Pancreas (tissue), 10 donors: ENCODE measurements at regions not wholly inside any gene's neighbourhood (a gene's known extent, or its start where the extent isn't known, plus 50 kb on each side); places are given as distances from the start of the nearest gene placed in this dataset.

Source experiments
- ATAC-seq, 4 donors: fragments of 200-7000 bp; cut with Tn5 transposase; one replicate each; pipeline versions ENCODE4 v1.8.0 to v1.9.1; 2020; ENCODE audit warnings: mild to moderate bottlenecking in 4 of 4, moderate library complexity in 4 of 4
- DNase-seq, 6 donors: peaks; one replicate each; pipeline ENCODE4 v3.0.0-alpha.2; 2020
- FAIRE-seq: peaks from 2 replicates; lab custom pipeline; 2012; peaks lifted over from hg19 to GRCh38; lab: Jason Lieb, UNC
- H3K27ac ChIP-seq, 4 donors: fragments of 200-600 bp; sonication (generic); 1 replicate in 3 of 4; 2 replicates in 1 of 4; pipeline versions ENCODE4 v1.5.0 to v1.8.0; 2020
- H3K27me3 ChIP-seq, 4 donors: fragments of 200-600 bp; one replicate each; pipeline ENCODE4 v1.8.0; 2021
- H3K36me3 ChIP-seq, 3 donors: fragments of 200-600 bp; sonication (generic) in 1 of 3; one replicate each; pipeline versions ENCODE4 v1.5.0 to v1.8.0; 2020 to 2021
- H3K4me1 ChIP-seq, 3 donors: fragments of 200-600 bp; one replicate each; pipeline ENCODE4 v1.8.0; 2021
- H3K4me3 ChIP-seq, 4 donors: fragments of 200-600 bp; sonication (generic) in 2 of 4; one replicate each; pipeline versions ENCODE4 v1.5.0 to v1.8.0; 2020 to 2021
- H3K9me3 ChIP-seq, 4 donors: fragments of 200-600 bp; one replicate each; pipeline ENCODE4 v1.8.0; 2021
- CTCF ChIP-seq, 4 donors: fragments of 200-600 bp; sonication (generic) in 3 of 4; IDR thresholded peaks; one replicate each; pipeline versions ENCODE4 v1.5.0 to v1.8.0; 2021; ENCODE audit warnings: antibody characterized with exemption in 4 of 4
- WGBS, 2 donors: extraction: QIAGEN DNeasy Blood & Tissue Kit; methylation state at CpG; one replicate each; pipeline ENCODE4 v1.1.7; 2013; 5-methylcytosine and 5-hydroxymethylcytosine counted together
- intact Hi-C, 3 donors: fragments of 100-400 bp; cut with DNase I; formaldehyde crosslinking; loops; one replicate each; pipeline versions ENCODE4 v1.11.1 to v1.14.2; 2022
- donor health status: healthy with polysubstance abuse.
- donor health status: DM: no; HTN: no; CAD: no; lungs with moderate emphysema.
- donor health status: DM: no; HTN: no; CAD: no.
- donor health status: control.
- donor health status: control.
- donor health status: Bipolar disorder and iron deficiency.
- donor health status: DM: yes; HTN: yes; CAD: no.
- donor health status: DM: no; HTN: no; CAD: no.
- donor health status: DM: no; HTN: no; CAD: no.
- donor health status: DM: yes; HTN: yes; CAD: no.

GRCh38 chr4:178259566-178259965 lies 817.3 kb upstream of the AGA start:
- WGBS, 2 donors, result 51 to 60% methylated on average over 2 of the region's 2 CpGs
- Histone ChIP-seq H3K4me3 (no peak overlapping the region), H3K4me1 (no peaks in the 10 kb centered on the region), H3K27ac (no peak overlapping the region), H3K36me3 (no peaks in the 10 kb centered on the region), H3K27me3 (no peaks in the 10 kb centered on the region), H3K9me3 (no peaks in the 10 kb centered on the region)
- FAIRE-seq (no peak), ATAC-seq (no peak), DNase-seq (no peak)
- no peak for TF ChIP-seq CTCF (IDR thresholded peaks at IDR 0.05)
- intact Hi-C loops, result no loop called here

GRCh38 chr4:178264001-178264400 lies 821.8 kb upstream of the AGA start:
- Histone ChIP-seq H3K4me1 (no peaks in the 10 kb centered on the region), H3K9me3 (no peaks in the 10 kb centered on the region), H3K27me3 (no peaks in the 10 kb centered on the region), H3K36me3 (no peaks in the 10 kb centered on the region), H3K4me3 (no peak overlapping the region), H3K27ac (no peak overlapping the region)
- FAIRE-seq (no peak), DNase-seq (no peak), ATAC-seq (no peak)
- no peak for TF ChIP-seq CTCF (IDR thresholded peaks at IDR 0.05)
- intact Hi-C loops, result no loop called here
- 84 to 91% methylated on average over 3 of the region's 3 CpGs for WGBS, 2 donors

GRCh38 chr4:178271386-178271785 lies 829.1 kb upstream of the AGA start:
- Histone ChIP-seq H3K4me1 (no peaks in the 10 kb centered on the region), H3K36me3 (no peaks in the 10 kb centered on the region), H3K9me3 (no peaks in the 10 kb centered on the region), H3K27ac (no peak overlapping the region), H3K4me3 (no peak overlapping the region), H3K27me3 (no peaks in the 10 kb centered on the region)
- FAIRE-seq, result no peak
- no peak for TF ChIP-seq CTCF (IDR thresholded peaks at IDR 0.05)
- WGBS, 2 donors, result 86 to 87% methylated on average over 6 of the region's 6 CpGs
- intact Hi-C loops, result no loop called here
- no peak for ATAC-seq
- no peak for DNase-seq

- FAIRE-seq (no peak), DNase-seq (no peak), ATAC-seq (no peak)
- Histone ChIP-seq H3K27me3 (no peaks in the 10 kb centered on the region), H3K27ac (no peak overlapping the region), H3K36me3 (no peaks in the 10 kb centered on the region), H3K4me3 (no peak overlapping the region), H3K4me1 (no peaks in the 10 kb centered on the region), H3K9me3 (no peaks in the 10 kb centered on the region)
- intact Hi-C loops, result no loop called here
- no peak for TF ChIP-seq CTCF (IDR thresholded peaks at IDR 0.05)
- 91 to 92% methylated on average over 2 of the region's 2 CpGs for WGBS, 2 donors
These were observed 830.9 kb upstream of the AGA start for GRCh38 chr4:178273168-178273567.

- intact Hi-C loops, result no loop called here
- Histone ChIP-seq H3K4me3 (no peak overlapping the region), H3K27me3 (no peaks in the 10 kb centered on the region), H3K4me1 (no peaks in the 10 kb centered on the region), H3K9me3 (no peaks in the 10 kb centered on the region), H3K27ac (no peak overlapping the region), H3K36me3 (no peaks in the 10 kb centered on the region)
- FAIRE-seq (no peak), ATAC-seq (no peak), DNase-seq (no peak)
- WGBS, 2 donors, result 46 to 52% methylated on average over 5 of the region's 5 CpGs
- TF ChIP-seq CTCF (IDR thresholded peaks at IDR 0.05), result no peak
These were observed 833.6 kb upstream of the AGA start for GRCh38 chr4:178275671-178276360.
